NCI-H748 treated with DMSO at 0.1 percent for 48 hours (cell line): ENCODE measurements at regions not wholly inside any gene's neighbourhood (a gene's known extent, or its start where the extent isn't known, plus 50 kb on each side); places are given as distances from the start of the nearest gene placed in this dataset.
"Not testable (repeated sequence)": the region's sequence is repeated elsewhere in the genome, so short reads cannot be mapped to it uniquely, and the experiment has no call there.

ENCODE experiments used
- DNase-seq: peaks from one replicate; lab custom pipeline; 2025; lab: John Stamatoyannopoulos, UW

GRCh38 chr14:30072454-30072853, 144.8 kb upstream of the PRKD1 start:
- not testable (repeated sequence) for DNase-seq

- DNase-seq, result no peak
Observed at GRCh38 chr14:30077946-30078345, 150.3 kb upstream of the PRKD1 start.

DNA sequence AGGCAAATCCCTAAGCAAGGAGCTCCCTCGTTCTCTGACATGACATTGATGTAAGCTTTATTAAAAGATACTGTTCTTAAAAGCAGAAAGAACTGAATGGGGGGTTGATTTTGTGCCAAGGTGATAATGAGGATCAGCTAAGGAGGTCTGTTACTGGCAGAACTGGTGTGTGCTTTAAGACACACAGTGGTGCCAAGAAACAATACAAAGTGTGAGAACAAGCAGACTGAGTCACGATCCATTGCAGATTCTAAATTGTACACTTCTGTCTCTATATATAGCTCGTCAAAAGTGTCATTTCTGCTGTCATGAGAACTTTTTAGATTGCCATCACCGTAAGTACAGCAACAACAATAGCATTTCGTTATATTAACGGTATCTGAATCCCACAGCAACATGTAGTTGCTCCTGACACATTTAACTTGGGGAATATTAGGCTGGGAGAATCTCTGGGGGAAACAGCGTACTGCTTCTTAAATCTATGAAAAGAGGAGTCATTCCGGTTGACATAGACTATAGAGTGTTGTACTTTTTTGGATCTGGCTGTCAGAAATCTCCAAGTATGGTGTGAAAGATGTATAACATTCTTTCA, 151.3 kb upstream of the PRKD1 start:
- no peak for DNase-seq

DNA sequence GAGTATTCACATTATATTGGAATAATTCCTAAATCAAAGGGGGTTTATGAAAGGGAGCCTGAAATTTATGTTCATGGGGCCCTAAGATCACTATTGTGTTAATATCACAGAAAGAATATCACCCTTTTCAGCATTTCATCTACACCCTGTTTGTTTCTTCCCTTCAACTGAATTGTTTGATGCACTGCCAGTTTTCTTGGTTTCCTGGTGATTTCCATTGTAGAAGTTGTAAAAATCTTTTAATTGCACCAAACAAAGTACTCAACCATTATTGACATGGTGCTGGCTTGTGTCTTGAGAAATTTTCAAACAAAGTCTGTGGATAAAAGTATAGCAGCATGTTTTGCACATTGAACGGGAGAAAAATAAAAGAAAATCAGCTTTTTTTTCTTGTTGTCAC, 154.8 kb upstream of the PRKD1 start:
- no peak for DNase-seq

DNA sequence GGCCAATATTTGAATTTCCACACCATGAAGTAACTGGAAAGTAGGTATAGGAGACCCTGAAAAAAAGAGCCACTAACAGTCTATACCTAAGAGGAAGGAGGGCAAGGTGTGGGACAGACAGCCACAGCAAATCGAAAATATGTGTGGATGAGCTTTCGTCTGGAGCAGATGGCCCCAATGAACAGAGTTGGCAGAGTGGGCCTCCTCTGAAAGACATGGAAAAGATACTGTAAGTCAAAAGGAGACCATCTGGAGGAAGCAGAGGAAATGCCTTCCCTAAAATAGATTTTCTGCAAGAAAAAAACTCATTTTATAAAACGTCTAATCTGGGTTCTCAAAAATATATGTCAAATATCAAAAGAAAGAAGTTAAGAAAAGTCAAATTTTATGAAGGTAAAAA, 157.2 kb upstream of the PRKD1 start:
- no peak for DNase-seq

DNA sequence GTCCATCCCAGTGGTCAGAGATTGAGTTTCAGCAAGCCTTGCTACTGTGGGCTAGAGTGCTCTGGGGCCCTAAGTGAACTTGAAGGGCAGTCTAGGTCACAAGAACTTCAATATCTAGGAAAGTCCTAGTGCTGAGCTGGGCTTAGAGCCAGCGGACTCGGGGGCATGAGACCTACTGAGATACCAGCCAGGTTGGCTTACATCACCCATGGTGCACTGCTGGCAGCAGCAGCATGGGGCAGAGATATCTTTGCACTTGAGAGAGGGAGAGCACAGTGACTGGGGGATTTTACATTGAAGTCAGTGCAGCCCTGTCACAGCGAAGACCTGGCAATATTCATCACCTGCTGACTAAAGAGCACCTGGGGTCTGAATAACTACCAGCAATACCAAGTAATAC, 158.3 kb upstream of the PRKD1 start:
- DNase-seq, result no peak

DNA sequence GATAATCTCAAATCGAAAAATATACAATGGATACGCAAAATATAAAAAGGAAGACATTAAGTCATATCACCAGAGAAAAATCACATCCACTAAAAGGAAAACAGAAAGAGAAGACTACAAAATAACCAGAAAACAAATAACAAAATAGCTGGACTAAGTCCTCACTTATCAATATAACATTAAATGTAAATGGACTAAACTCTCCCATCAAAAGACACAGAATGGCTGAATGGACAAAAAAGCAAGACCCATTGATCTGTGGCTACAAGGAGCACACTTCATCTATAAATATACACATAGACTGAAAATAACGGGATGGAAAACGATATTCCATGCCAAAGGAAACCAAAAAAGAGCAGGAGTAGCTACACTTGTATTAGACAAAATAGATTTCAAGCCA, 161.0 kb upstream of the PRKD1 start:
- DNase-seq, result no peak

- no peak for DNase-seq
Observed at GRCh38 chr14:30108975-30109700, 181.5 kb upstream of the PRKD1 start.

DNA sequence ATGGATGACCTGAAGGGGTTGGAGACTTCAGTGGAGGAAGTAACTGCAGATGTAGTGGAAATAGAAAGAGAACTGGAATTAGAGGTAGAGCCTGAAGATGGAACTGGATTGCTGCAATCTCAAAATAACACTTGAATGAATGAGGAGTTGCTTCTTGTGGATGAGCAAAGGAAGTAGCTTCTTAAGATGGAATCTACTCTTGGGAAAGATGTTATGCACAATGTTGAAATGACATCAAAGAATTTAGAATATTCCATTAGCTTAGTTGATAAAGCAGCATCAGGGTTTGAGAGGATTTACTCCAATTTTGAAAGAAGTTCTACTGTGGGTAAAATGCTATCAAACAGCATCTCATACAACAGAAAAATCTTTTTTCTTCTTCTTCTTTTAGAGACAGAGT, 186.4 kb upstream of the PRKD1 start:
- DNase-seq, result no peak

DNA sequence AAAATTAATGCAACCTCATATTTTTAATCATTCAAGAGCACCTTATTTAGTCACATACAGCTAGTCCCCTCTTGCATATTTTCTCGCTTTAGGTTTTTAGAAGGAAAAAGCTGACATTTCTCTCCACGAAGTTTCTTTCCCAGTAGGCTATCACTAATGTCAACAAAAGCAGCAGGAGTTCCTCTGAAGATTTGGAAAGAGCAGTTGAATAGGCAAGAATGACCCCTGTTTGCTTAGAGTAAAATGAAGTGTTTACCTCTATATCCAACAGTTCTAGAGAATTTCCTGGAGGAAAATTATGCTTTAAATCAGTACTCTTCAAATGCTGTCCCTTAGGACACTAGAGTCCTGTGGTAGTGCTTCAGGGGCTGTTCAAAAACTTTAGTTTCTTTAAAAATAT, 188.1 kb upstream of the PRKD1 start:
- DNase-seq, result no peak

- DNase-seq, result no peak
Observed at GRCh38 chr14:30118992-30119640, 191.5 kb upstream of the PRKD1 start.

GRCh38 chr14:30125322-30125979, 197.8 kb upstream of the PRKD1 start:
- DNase-seq, result no peak

DNA sequence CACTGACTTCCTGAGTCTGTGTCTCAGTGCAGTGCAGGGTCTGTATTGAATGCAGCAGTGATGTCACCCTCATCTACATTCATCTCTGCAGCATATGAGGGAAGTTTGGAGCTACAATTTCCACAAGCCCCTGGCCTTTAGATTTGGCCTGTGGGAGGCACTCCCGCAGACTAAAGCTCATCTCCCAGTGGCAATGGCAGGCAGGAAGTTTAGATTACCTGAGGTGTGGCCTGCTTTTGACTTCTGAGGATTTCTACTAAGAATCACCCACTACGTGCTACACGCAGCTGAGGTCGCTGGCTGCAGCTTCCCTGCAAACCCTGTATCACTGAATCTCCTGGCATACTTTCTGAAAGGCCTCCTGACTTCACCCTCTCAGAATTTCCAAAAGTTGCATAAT, 202.2 kb upstream of the PRKD1 start:
- no peak for DNase-seq

DNA sequence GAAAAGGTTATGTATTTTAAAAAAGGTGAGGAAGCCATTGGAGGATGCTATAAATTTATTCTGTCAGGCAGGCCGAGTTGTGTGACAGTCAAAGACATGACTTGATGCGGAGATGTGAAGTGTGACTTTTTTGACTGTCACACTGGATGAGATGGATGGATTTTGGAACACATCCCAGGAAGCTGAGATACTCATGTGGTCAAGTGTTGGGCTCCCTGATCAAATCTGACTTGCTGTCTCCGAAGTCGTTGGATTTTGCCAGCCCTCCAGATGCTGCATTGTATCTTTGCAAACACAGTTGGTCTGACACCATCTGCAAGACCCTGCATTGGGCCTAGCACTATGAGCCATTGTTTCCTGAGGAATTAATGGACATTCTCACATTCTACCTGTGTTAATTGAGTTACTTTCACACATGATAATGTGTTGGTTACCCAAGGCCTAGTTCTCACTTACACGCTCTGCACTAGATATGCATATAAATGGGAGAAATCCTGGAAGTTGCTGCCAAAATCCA, 204.0 kb upstream of the PRKD1 start:
- no peak for DNase-seq

DNA sequence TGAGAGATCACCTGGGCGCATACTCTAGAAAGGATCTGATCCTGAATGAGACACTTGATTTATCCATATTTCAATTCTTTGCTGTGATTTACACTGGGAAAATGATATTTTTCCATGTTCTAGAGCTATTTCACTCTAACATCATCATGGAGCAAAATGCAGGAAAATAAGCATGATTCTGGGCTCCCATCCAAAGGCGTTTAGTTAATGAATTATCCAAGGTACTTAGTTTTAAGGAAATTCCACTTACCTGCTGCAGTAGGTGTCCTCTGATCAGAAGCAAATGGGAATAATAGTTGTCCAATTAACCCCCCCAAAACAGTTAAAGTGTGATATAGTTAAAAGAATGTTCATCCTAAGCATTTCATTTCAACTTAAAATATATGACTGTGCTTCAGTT, 204.5 kb upstream of the PRKD1 start:
- DNase-seq, result no peak

- no peak for DNase-seq
Observed at GRCh38 chr14:30134936-30135335, 207.3 kb upstream of the PRKD1 start.

- DNase-seq, result no peak
Observed at GRCh38 chr14:30138567-30138966, 210.9 kb upstream of the PRKD1 start.

- no peak for DNase-seq
Observed at GRCh38 chr14:30142216-30142615, 214.6 kb upstream of the PRKD1 start.

DNA sequence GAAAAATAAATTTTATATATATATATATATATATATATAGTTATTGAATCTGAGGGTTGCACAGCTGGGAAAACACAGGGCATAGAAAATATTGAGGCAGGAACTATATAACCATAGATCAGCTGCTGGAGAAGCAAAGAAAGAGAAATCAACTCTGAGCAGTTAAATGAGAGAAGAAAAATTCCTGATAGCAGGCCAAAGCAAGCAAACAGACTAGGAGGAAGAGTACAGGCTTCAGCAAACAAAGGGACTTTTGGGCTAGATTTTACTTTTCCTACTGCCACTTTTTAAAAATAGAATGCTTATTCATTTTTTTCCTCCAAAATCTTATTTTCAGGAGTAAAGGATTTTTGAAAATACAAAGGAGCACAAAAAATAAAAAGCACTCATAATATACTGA, 216.0 kb upstream of the PRKD1 start:
- no peak for DNase-seq

GRCh38 chr14:30153717-30154116, 226.1 kb upstream of the PRKD1 start:
- DNase-seq, result no peak

DNA sequence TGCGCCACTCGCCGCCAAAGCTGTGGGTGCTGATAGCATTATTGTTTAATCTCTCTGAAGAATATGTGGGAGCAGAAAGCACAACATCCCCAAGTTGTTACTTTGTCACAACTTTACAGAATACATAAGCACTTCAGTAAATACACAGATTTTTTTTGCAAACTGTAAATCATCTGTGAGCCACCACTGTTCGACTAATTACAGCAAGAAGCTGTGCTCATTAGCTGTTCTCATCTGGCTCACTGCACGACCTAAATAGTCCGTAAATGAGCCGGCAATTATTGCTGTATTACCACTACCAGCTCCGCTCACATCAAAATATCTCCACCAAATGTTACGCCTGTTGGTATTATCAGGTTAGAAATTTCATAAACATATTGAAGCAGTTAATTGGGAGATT, 228.9 kb upstream of the PRKD1 start:
- DNase-seq, result no peak

DNA sequence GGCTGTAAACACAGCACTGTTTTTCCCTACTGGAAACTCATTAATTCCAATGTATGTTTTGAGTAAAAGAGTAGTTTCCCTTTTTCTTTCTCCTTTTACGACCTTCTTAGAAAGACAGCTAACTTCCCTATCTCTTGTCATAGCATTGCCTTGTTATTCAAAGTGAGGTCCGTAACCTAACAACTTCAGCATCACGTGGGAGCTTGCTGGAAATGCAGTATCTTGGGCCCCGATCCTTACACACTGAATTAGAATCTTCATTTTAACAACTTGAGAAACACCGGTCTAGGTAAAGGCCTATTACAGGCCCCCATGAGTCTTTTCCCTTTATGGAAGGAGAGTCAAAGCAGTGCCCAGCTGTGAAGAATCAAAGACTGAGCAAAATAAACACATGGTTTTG, 230.7 kb upstream of the PRKD1 start:
- DNase-seq, result no peak

DNA sequence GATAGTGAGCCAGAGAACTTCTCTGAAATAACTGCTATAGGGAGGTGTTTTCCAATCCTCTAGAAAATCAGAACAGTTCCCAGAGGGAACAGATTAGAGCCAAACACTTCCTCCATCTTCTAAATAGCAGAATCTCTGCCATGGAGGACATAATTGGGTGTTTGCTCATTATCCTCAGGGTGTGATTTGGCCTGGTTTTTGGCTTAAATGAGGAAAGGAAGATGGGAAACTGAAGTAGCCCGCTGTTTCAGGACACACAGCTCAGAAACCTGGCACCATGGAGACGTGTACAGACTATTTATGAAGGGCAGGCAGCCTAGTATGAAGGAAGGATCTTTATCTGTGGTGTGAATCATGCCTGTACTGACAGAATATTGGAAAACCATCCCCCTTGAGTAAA, 231.7 kb upstream of the PRKD1 start:
- DNase-seq, result no peak
